ENCODE measurements at regions not wholly inside any gene's neighbourhood (a gene's known extent, or its start where the extent isn't known, plus 50 kb on each side); places are given as distances from the start of the nearest gene placed in this dataset.

- H3K4me3 ChIP-seq: no peak overlapping the region
- no peak overlapping the region for H3K27ac ChIP-seq
- no peak for TF ChIP-seq CTCF (IDR thresholded peaks at IDR 0.05)
- no peak for DNase-seq (ENCODE audit: low spot score)
These were observed 71.4 kb upstream of the MOCS2 start for GRCh38 chr5:53180991-53181390.

- no peak for DNase-seq (ENCODE audit: low spot score)
- Histone ChIP-seq H3K4me3 (no peak overlapping the region), H3K27ac (no peak overlapping the region)
- no peak for TF ChIP-seq CTCF (IDR thresholded peaks at IDR 0.05)
These were observed 74.3 kb upstream of the MOCS2 start for GRCh38 chr5:53183880-53184279.

GRCh38 chr5:53191548-53192165, 82.1 kb upstream of the MOCS2 start:
- no peak overlapping the region for H3K4me3 ChIP-seq
- no peak for DNase-seq (ENCODE audit: low spot score)
- no peak overlapping the region for H3K27ac ChIP-seq
- no peak for TF ChIP-seq CTCF (IDR thresholded peaks at IDR 0.05)

- no peak for TF ChIP-seq CTCF (IDR thresholded peaks at IDR 0.05)
- no peak overlapping the region for H3K4me3 ChIP-seq
- no peak for DNase-seq (ENCODE audit: low spot score)
- no peak overlapping the region for H3K27ac ChIP-seq
These were observed 84.5 kb upstream of the MOCS2 start for GRCh38 chr5:53194086-53194485.

GRCh38 chr5:53199882-53200281, 90.3 kb upstream of the MOCS2 start:
- H3K27ac ChIP-seq: no peak overlapping the region
- no peak for TF ChIP-seq CTCF (IDR thresholded peaks at IDR 0.05)
- DNase-seq (ENCODE audit: low spot score): no peak
- H3K4me3 ChIP-seq: no peak overlapping the region

GRCh38 chr5:53200306-53200705, 90.7 kb upstream of the MOCS2 start:
- no peak overlapping the region for H3K27ac ChIP-seq
- no peak for TF ChIP-seq CTCF (IDR thresholded peaks at IDR 0.05)

GRCh38 chr5:53201746-53202145, 92.2 kb upstream of the MOCS2 start:
- DNase-seq (ENCODE audit: low spot score): no peak
- Histone ChIP-seq H3K4me3 (no peak overlapping the region), H3K27ac (no peak overlapping the region)
- no peak for TF ChIP-seq CTCF (IDR thresholded peaks at IDR 0.05)

More at GRCh38 chr5:53200306-53200705, 90.7 kb upstream of the MOCS2 start:
- no peak for DNase-seq (ENCODE audit: low spot score)
- no peak overlapping the region for H3K4me3 ChIP-seq
